Effector memory CD4-positive, alpha-beta T cell (primary cell): ENCODE measurements at regions not wholly inside any gene's neighbourhood (a gene's known extent, or its start where the extent isn't known, plus 50 kb on each side); places are given as distances from the start of the nearest gene placed in this dataset.

ENCODE experiments used
- DNase-seq, 3 donors: peaks; one replicate each; pipeline ENCODE4 v3.0.0-alpha.2; 2020
- H3K27ac ChIP-seq: 2 replicates; pipeline ENCODE4 v1.7.0; 2013; ENCODE audit warnings: mild to moderate bottlenecking, low read length, moderate library complexity; ENCODE audit not compliant: insufficient read depth, poor library complexity, severe bottlenecking
- H3K27me3 ChIP-seq: replicated peaks from 2 replicates; pipeline ENCODE4 v1.7.0; 2013; ENCODE audit warnings: mild to moderate bottlenecking, low read length; ENCODE audit not compliant: insufficient read depth, control insufficient read depth, poor library complexity, severe bottlenecking
- H3K36me3 ChIP-seq: 2 replicates; pipeline ENCODE4 v1.7.0; 2013; ENCODE audit warnings: mild to moderate bottlenecking, low read length, moderate library complexity; ENCODE audit not compliant: control insufficient read depth, insufficient read depth
- H3K4me1 ChIP-seq: 2 replicates; pipeline ENCODE4 v1.7.0; 2013; ENCODE audit warnings: low read length, mild to moderate bottlenecking; ENCODE audit not compliant: control insufficient read depth, insufficient read depth, poor library complexity, severe bottlenecking
- H3K4me3 ChIP-seq: 2 replicates; pipeline ENCODE4 v1.7.0; 2013; ENCODE audit warnings: low read length, low read depth, mild to moderate bottlenecking; ENCODE audit not compliant: insufficient read depth, poor library complexity, severe bottlenecking
- H3K9me3 ChIP-seq: 2 replicates; pipeline ENCODE4 v1.7.0; 2013; ENCODE audit warnings: mild to moderate bottlenecking, low read length, moderate library complexity; ENCODE audit not compliant: control insufficient read depth

DNA sequence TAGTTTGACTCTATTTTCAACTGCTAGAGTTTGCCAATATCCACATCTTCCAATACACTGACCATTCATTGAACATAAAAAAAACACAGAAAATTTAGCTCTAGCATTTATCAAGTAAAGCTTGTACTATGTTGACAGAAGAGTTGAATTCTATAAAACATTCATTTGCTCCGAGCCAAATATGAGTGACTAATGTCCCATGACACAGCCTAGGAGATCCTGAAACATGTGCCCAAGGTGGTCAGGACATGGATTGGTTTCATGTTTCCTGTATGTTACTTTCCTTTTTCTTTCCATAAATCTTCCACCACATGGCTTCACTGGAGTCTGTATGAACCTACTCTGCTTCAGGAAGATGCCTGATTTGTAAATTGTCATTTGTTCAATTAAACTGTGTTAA is 122.4 kb upstream of the PRDM9 start:
- Histone ChIP-seq H3K36me3 (no peaks in the 10 kb centered on the region), H3K4me3 (no peak overlapping the region), H3K27me3 (no peaks in the 10 kb centered on the region), H3K9me3 (no peaks in the 10 kb centered on the region), H3K27ac (no peak overlapping the region), H3K4me1 (no peaks in the 10 kb centered on the region)
- no peak for DNase-seq

DNA sequence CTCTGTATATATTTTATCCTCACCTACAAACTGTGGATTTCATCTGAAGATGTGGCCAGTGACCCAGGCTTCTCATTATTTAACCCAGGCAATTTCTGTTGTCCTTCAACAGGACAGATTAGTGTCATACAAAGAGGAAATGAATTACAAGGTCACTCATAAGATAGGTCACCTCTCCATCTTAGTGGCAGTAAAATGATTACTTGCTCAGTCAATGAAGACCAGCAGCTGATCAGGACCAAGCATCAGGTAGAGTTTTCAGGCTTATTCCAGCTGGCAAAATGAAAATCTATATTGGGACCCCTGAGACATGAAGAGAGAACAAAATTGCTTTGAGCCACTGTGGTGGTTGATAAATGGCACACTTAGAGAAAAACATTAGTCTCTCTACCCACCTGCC is 135.2 kb upstream of the PRDM9 start:
- Histone ChIP-seq H3K36me3 (no peaks in the 10 kb centered on the region), H3K27me3 (no peaks in the 10 kb centered on the region), H3K4me3 (no peak overlapping the region), H3K9me3 (no peaks in the 10 kb centered on the region), H3K27ac (no peak overlapping the region), H3K4me1 (no peaks in the 10 kb centered on the region)
- no peak for DNase-seq

DNA sequence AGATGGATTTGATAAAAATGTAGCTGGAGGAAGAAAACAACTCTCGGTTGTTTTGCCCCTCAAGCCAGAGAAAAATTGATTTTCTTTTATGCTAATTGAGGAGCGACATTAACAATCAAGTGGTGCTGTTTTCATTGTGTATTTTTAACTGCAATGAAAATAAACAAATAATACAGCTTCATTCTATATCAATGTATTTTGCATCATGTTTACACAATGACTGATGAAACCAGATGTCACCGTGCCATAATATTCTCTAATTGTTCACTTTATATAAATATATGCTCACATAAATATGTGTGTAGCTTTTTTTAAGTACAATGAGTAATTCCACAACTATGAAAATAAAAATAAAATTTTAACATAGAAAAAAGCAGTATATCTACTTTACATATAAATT is 139.0 kb upstream of the PRDM9 start:
- H3K4me3 ChIP-seq = no peak overlapping the region
- H3K27ac ChIP-seq = no peak overlapping the region
- DNase-seq = no peak
- H3K4me1 ChIP-seq = no peaks in the 10 kb centered on the region
- H3K36me3 ChIP-seq = no peaks in the 10 kb centered on the region
- no peaks in the 10 kb centered on the region for H3K9me3 ChIP-seq
- no peaks in the 10 kb centered on the region for H3K27me3 ChIP-seq

DNA sequence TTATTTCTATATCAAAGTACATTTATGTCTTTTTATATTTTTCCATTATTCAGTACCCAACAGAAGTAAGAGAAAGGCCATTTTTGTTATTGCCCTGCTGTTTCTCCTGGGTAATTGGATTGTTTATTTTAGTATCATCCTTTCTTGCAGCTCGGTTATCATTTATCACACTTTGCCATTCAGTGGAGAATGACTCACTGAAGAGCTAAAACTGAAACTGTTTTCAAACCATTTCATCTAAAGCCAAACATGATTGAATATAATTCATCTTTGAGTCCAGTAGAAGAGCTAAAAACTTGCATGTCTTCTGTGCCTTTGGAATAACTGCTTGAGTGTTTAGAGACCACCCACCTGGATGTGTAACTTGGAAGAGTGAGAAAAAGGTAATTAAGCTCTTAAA is 139.5 kb upstream of the PRDM9 start:
- no peaks in the 10 kb centered on the region for H3K9me3 ChIP-seq
- no peak overlapping the region for H3K4me3 ChIP-seq
- no peaks in the 10 kb centered on the region for H3K36me3 ChIP-seq
- H3K27me3 ChIP-seq = no peaks in the 10 kb centered on the region
- DNase-seq = no peak
- no peak overlapping the region for H3K27ac ChIP-seq
- no peaks in the 10 kb centered on the region for H3K4me1 ChIP-seq

DNA sequence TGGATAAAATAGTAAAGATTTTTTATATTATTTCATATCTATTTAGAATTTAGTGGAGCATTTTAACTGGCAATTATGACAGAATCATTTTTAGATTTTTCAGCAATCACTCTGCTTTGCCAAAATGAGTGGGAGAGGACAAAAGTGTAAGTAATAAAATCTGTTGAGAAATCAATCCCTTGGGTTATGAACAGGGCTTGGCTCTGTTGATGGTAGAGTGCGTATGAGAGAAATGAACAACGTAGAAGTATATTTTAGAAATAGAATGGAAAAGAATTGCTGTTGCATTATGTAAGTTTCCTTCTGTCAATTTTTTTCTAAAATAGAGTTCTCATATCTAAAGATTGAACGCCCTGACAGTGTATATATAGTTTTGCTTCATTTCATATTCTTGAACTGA is 154.1 kb upstream of the PRDM9 start:
- Histone ChIP-seq H3K4me1 (no peaks in the 10 kb centered on the region), H3K4me3 (no peak overlapping the region), H3K27me3 (no peaks in the 10 kb centered on the region), H3K9me3 (no peaks in the 10 kb centered on the region), H3K27ac (no peak overlapping the region), H3K36me3 (no peaks in the 10 kb centered on the region)
- DNase-seq = no peak

DNA sequence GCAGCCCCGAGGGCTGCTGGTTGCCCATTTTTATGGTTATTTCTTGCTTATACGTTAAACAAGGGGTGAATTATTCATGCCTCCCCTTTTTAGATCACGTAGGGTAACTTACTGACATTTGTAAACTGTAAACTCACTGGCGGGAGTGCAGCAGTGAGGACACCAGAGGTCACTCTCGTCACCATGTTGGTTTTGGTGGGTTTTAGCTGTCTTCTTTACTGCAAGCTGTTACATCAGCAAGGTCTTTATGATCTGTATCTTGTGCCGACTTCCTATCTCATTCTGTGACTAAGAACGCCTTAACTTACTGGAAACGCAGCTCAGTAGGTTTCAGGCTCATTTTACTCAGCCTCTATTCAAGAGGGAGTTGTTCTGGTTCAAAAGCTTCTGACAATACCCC is 155.0 kb upstream of the PRDM9 start:
- Histone ChIP-seq H3K27me3 (no peaks in the 10 kb centered on the region), H3K9me3 (no peaks in the 10 kb centered on the region), H3K4me3 (no peak overlapping the region), H3K36me3 (no peaks in the 10 kb centered on the region), H3K4me1 (no peaks in the 10 kb centered on the region), H3K27ac (no peak overlapping the region)
- no peak for DNase-seq

DNA sequence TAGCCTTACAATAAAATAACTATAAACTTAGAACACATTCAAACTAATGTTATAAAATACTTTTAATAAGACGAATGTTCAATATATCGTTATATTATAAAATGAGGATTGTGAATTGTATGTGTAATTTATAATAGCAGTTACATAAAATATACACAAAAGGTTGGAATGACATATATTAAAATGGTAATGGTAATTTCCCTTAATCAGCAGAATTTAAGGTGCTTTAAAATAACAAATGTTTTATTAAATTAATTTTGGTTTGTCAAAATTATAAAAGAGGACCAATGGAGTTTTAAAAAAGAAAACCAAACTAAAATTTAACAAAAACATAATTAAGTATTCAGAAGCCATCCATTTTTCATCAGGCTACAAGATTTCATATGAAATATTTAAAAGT is 164.3 kb upstream of the PRDM9 start:
- no peaks in the 10 kb centered on the region for H3K4me1 ChIP-seq
- H3K36me3 ChIP-seq = no peaks in the 10 kb centered on the region
- no peak overlapping the region for H3K27ac ChIP-seq
- no peak for DNase-seq
- H3K27me3 ChIP-seq = no peaks in the 10 kb centered on the region
- H3K9me3 ChIP-seq = no peaks in the 10 kb centered on the region
- no peak overlapping the region for H3K4me3 ChIP-seq

DNA sequence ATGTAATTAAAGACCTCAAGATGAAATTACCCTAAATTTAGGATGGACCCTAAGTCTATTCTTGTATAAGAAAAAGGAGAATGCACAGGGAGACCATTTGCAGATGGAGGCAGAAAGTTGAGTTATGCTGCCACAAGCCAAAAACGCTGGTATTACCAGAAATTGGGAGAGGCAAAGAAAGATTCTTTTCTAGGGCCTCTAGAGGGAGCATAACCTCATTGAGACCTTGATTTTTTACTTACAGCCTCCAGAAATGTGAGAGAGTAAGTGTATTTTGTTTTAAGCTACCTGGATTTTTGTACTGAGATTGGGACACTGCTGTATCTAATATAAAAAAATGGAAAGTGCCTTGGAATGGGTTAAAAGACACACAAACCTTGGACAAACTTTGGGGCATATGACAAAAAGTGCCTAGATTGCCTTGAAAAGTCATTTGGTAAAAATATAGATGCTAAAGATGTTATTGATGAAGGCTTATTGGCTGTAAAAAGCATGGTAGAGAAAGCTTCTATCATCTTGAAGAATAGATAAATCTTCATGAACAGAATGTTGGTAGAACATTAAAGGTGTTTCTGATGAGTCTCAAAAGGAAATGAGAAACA is 174.7 kb upstream of the PRDM9 start:
- DNase-seq = no peak

DNA sequence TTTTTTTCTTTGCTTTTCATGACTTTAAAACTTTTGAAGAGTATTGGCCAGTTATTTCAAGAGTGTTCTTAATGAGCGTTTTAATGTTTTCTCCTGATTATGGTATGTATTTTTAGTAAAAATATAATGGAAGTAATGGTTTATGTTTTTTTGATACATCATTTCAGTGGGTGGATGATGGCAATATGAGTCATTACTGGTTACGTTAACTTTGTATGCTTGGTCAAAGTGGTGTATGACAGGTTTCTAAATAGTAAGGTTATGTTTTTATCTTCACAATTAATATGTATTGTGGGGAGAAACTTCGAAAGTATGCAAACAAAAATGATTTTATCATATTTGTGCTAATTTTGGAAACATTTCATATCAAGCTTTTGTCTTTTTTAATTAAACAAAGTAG is 176.7 kb upstream of the PRDM9 start:
- Histone ChIP-seq H3K36me3 (no peaks in the 10 kb centered on the region), H3K4me3 (no peak overlapping the region), H3K4me1 (no peaks in the 10 kb centered on the region), H3K27ac (no peak overlapping the region), H3K27me3 (no peaks in the 10 kb centered on the region), H3K9me3 (no peaks in the 10 kb centered on the region)
- DNase-seq = no peak

More for the DNA sequence above, 174.7 kb upstream of the PRDM9 start:
- no peaks in the 10 kb centered on the region for H3K27me3 ChIP-seq
- no peak overlapping the region for H3K27ac ChIP-seq
- no peaks in the 10 kb centered on the region for H3K36me3 ChIP-seq
- H3K4me1 ChIP-seq = no peaks in the 10 kb centered on the region
- no peaks in the 10 kb centered on the region for H3K9me3 ChIP-seq
- H3K4me3 ChIP-seq = no peak overlapping the region

DNA sequence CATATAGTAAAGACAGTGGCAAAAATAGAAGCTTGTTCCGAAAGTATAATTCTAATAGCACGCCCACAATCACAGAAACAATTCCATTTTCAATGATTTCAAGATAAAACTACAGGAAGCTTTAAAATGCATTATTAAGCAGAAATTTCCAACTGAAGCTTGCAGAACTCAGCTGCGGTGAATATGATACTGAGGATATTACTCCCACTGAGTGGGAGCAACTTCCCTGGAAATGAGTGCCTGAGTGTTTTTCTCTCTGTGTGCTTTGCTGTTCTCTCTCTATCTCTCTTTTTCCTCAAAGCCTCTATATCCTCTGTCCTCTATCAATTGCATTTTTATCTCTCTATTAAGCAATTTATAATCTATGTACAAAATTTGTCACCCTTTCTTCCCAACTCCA is 187.5 kb upstream of the PRDM9 start:
- H3K9me3 ChIP-seq = no peaks in the 10 kb centered on the region

DNA sequence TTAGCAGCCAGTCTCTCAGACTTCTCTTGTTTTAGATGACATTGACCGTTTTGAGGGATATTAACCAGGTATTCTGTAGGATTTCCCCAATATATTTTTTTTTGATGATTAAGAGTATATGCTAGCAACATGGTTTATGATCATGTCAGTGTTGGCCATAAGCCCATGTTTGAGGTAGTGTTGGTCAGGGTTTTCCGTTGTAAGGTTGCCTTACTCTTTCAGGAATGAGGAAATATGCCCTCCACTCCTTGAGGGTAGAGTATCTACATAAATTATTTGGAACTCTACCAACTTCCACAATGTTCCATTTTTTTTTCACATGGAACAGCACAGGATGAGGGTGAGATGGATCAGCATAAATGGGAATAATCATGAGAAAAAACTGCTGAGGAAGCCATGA is 188.4 kb upstream of the PRDM9 start:
- no peak for DNase-seq

More for the DNA sequence above, 187.5 kb upstream of the PRDM9 start:
- Histone ChIP-seq H3K36me3 (no peaks in the 10 kb centered on the region), H3K27ac (no peak overlapping the region), H3K4me1 (no peaks in the 10 kb centered on the region), H3K4me3 (no peak overlapping the region), H3K27me3 (no peaks in the 10 kb centered on the region)
- DNase-seq = no peak

More for the DNA sequence above, 188.4 kb upstream of the PRDM9 start:
- no peak overlapping the region for H3K4me3 ChIP-seq
- H3K36me3 ChIP-seq = no peaks in the 10 kb centered on the region
- H3K27ac ChIP-seq = no peak overlapping the region
- H3K27me3 ChIP-seq = no peaks in the 10 kb centered on the region
- H3K9me3 ChIP-seq = no peaks in the 10 kb centered on the region
- H3K4me1 ChIP-seq = no peaks in the 10 kb centered on the region
